IPS-18a (cell line): ENCODE measurements at regions not wholly inside any gene's neighbourhood (a gene's known extent, or its start where the extent isn't known, plus 50 kb on each side); places are given as distances from the start of the nearest gene placed in this dataset.
"Not testable (repeated sequence)": the region's sequence is repeated elsewhere in the genome, so short reads cannot be mapped to it uniquely, and the experiment has no call there.

Source experiments
- H3K27ac ChIP-seq: one replicate; pipeline ENCODE4 v1.5.1; 2013; ENCODE audit warnings: low read length
- H3K27me3 ChIP-seq: one replicate; pipeline ENCODE4 v1.6.1; 2013; ENCODE audit warnings: mild to moderate bottlenecking, low read length; ENCODE audit not compliant: control insufficient read depth, insufficient read depth
- H3K36me3 ChIP-seq: one replicate; pipeline ENCODE4 v1.6.1; 2013; ENCODE audit warnings: low read depth, low read length; ENCODE audit not compliant: control insufficient read depth
- H3K4me1 ChIP-seq: one replicate; pipeline ENCODE4 v1.6.1; 2013; ENCODE audit warnings: low read depth, low read length; ENCODE audit not compliant: control insufficient read depth
- H3K4me3 ChIP-seq: one replicate; pipeline ENCODE4 v1.5.1; 2013; ENCODE audit warnings: low read length
- H3K9ac ChIP-seq: one replicate; pipeline ENCODE4 v1.6.1; 2013; ENCODE audit warnings: mild to moderate bottlenecking, low read length, moderate library complexity
- H3K9me3 ChIP-seq: one replicate; pipeline ENCODE4 v1.6.1; 2013; ENCODE audit warnings: low read depth, low read length; ENCODE audit not compliant: control insufficient read depth

DNA sequence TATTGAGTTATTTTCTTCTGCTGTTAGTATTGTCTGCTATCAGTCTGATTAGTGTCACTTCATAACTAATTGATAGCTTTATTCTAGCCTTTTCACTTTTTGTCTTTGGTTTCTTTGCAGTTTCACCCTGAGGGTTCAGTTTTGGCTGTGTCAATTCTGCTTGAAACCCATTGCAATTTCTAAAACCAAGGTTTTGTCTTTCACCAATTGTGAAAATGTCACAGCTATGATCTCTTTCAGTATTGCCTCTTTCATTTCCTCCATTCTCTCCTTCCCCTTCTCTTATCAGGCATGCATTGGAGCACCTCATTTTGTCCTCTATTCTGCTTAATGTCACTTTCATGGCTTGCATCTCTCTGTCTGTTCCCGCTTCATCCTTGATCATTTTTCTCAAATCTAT is 248.1 kb downstream of the YTHDC2 start:
- Histone ChIP-seq H3K27me3 (no peaks in the 10 kb centered on the region), H3K9me3 (peaks cover 4% of the 10 kb centered on the region), H3K4me1 (peaks cover 7% of the 10 kb centered on the region), H3K9ac (no peak overlapping the region), H3K36me3 (no peaks in the 10 kb centered on the region), H3K4me3 (no peak overlapping the region), H3K27ac (no peak overlapping the region)

DNA sequence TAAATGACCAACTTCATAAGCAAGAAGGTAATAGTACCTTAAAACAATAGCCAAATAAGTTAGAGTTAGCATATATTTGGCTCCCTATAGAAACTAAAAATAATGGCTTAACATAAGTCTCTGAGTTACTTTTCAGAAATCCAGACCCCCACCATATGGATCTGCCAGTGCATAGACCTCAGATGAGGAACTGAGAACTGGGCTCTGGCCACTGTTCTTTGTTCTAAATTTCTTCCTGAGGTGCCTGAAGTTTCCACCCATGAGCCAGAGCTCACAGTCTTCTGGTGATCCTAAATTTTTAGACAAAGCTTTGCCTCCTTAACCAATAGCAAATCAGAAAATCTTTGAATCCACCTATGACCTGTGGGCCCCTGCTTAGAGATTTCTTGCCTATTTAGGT is 250.9 kb downstream of the YTHDC2 start:
- Histone ChIP-seq H3K9me3 (peaks cover 4% of the 10 kb centered on the region), H3K4me3 (no peak overlapping the region), H3K9ac (no peak overlapping the region), H3K36me3 (no peaks in the 10 kb centered on the region), H3K27ac (no peak overlapping the region), H3K27me3 (no peaks in the 10 kb centered on the region), H3K4me1 (peaks cover 7% of the 10 kb centered on the region)

DNA sequence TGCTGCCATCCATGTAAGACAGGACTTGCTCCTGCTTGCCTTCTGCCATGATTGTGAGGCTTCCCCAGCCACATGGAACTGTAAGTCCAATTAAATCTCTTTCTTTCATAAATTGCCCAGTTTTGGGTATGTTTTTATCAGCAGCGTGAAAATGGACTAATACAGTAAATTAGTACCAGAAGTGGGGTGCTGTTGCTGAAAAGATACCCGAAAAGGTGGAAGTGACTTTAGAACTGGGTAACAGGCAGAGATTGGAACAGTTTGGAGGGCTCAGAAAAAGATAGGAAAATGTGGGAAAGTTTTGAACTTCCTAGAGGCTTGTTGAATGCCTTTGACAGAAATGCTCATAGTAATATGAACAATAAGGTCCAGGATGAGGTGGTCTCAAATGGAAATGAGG is 253.3 kb downstream of the YTHDC2 start:
- not testable (repeated sequence) for H3K9ac ChIP-seq

DNA sequence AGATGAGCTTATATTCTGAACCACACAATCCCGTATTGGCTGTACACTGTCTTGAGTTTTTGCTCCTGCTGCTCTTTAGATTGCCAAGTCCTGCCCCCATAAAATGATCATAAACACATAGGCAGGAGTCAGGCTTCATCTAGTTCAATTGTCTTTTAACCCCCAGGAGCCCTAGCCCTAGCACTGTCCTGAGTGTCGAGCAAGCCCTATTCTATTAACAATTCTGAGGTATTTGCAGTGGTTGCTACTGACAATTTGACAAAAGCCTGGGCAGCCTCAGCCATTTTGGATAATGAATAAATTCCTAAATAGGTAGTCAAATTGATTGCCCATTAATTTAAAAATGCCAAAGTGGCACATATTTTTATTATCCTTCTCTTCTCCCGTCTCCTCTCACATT is 257.2 kb downstream of the YTHDC2 start:
- no peaks in the 10 kb centered on the region for H3K27me3 ChIP-seq
- H3K9me3 ChIP-seq, result peaks cover 4% of the 10 kb centered on the region
- H3K4me3 ChIP-seq, result no peak overlapping the region

More for the DNA sequence above, 253.3 kb downstream of the YTHDC2 start:
- not testable (repeated sequence) for H3K27me3 ChIP-seq, H3K27ac ChIP-seq, H3K36me3 ChIP-seq, H3K9me3 ChIP-seq, H3K4me3 ChIP-seq, H3K4me1 ChIP-seq

DNA sequence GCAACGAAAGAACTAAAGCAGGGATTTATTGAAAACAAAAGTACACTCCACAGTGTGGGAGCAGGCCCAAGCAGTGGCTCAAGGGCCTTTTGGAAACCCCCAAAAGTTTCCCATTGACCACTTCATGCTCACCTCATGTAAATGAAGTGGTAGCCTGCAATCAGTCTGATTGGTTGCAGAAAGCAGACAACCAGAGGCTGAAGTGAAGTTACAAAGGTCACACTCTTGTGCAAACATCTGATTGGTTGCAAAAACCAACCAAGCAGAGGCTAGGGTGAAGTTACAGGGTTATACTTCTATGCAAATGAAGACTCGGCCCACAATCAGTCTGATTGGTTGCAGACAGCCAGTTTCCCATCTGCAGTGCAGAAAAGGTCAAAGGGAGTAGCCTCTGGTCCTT is 258.0 kb downstream of the YTHDC2 start:
- peaks cover 19% of the 10 kb centered on the region for H3K4me1 ChIP-seq

More for the DNA sequence above, 257.2 kb downstream of the YTHDC2 start:
- H3K36me3 ChIP-seq, result no peaks in the 10 kb centered on the region
- H3K27ac ChIP-seq, result no peak overlapping the region
- no peak overlapping the region for H3K9ac ChIP-seq
- H3K4me1 ChIP-seq, result peaks cover 10% of the 10 kb centered on the region

DNA sequence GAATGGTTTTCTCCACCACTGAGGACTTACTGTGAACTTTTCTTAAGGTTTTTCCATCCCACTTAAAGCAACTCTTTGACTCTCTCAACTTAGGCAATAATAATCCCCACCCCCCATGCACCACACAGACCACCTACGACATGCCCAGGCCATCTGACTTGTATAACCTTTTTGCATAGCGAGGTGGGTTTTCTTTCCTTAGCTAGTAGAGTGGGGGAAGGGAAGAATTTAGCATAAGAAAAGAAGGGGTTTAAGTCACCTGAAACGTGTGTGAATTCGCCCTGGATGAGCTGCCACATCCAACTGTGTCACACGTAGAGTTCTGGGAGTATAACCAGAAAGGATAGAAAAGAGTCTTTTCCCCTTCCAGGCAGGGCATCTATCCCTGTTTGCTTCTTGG is 262.7 kb downstream of the YTHDC2 start:
- Histone ChIP-seq H3K4me3 (no peak overlapping the region), H3K9me3 (no peaks in the 10 kb centered on the region), H3K27me3 (no peaks in the 10 kb centered on the region), H3K4me1 (peaks cover 16% of the 10 kb centered on the region), H3K9ac (no peak overlapping the region), H3K27ac (no peak overlapping the region), H3K36me3 (no peaks in the 10 kb centered on the region)

More for the DNA sequence above, 258.0 kb downstream of the YTHDC2 start:
- Histone ChIP-seq H3K4me3 (no peak overlapping the region), H3K27ac (no peak overlapping the region), H3K36me3 (no peaks in the 10 kb centered on the region), H3K9ac (no peak overlapping the region), H3K27me3 (no peaks in the 10 kb centered on the region), H3K9me3 (peaks cover 1% of the 10 kb centered on the region)

DNA sequence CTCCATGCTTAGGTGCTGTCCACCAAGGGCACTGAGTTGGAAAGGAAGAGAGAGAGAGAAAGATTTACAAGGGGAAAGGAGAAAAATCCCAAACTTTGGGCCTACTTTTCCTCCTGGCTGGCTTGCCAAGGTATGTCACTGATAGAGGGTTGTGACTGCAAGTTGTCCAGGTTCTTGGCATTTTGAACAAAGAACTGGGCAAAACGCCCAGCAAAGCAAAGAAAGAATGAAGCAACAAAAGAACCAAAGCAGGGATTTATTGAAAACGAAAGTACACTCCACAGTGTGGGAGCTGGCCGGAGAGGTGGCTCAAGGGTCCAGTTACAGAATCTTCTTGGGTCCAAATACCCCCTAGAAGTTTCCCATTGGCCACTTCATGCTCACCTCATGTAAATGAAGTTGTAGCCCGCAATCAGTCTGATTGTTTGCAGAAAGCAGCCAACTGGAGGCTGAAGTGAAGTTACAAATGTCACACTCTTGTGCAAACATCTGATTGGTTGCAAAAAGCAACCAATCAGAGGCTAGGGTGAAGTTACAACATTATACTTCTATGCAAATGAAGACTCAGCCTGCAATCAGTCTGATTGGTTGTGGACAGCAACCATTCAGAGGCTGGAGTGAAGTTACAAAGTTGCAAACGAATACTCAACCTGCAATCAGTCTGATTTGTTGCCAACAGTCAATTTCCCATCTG is 263.5 kb downstream of the YTHDC2 start:
- no peaks in the 10 kb centered on the region for H3K27me3 ChIP-seq
- no peaks in the 10 kb centered on the region for H3K36me3 ChIP-seq
- no peak overlapping the region for H3K9ac ChIP-seq
- no peak overlapping the region for H3K27ac ChIP-seq
- H3K4me3 ChIP-seq, result no peak overlapping the region
- H3K4me1 ChIP-seq, result peaks cover 16% of the 10 kb centered on the region
- no peaks in the 10 kb centered on the region for H3K9me3 ChIP-seq

DNA sequence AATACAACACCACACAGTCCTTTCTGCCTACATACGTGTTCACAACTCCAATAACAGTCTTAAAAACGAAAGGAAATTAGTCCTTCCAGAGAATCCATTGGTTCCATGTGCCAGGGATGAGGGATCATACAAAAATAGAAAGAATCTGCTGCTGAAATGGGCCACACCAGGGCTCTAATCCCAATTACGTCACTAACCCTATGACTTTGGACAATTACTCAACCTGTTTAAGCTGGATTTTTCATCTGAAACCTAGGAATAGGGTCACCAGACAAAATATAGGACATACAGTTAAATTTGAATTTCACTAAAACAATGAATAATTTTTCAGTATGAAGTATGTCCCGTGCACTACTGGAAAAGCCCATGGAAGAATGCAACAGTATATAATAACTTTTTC is 264.7 kb downstream of the YTHDC2 start:
- Histone ChIP-seq H3K9me3 (no peaks in the 10 kb centered on the region), H3K27me3 (no peaks in the 10 kb centered on the region), H3K4me3 (no peak overlapping the region), H3K36me3 (no peaks in the 10 kb centered on the region), H3K27ac (no peak overlapping the region), H3K9ac (no peak overlapping the region), H3K4me1 (peaks cover 16% of the 10 kb centered on the region)

DNA sequence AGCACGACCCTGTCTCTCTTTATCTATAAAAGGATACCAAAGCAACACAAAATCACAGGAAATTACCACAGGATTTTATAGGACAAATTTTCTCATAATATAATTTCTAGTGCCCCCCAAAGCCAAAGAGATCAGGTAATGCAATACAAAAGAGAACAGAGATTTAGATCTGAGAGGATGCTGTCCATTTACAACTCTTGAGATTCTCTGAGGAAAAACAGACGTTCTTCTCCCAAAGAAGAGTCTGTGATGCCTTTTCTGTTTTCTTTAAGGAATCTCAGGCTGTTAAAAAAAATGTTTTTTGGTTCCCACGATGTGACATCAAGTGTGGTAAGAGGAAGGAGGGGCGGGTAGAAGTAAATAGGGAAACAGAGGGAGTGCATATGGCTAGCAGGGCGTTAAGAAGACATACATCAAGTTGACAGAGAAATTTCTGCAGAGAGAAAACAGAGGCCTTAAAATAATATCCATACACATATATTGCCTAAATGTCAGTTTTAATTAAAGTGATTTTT is 274.7 kb downstream of the YTHDC2 start:
- Histone ChIP-seq H3K4me1 (no peaks in the 10 kb centered on the region), H3K27me3 (no peaks in the 10 kb centered on the region), H3K4me3 (no peak overlapping the region), H3K27ac (no peak overlapping the region), H3K36me3 (no peaks in the 10 kb centered on the region), H3K9me3 (no peaks in the 10 kb centered on the region), H3K9ac (no peak overlapping the region)

DNA sequence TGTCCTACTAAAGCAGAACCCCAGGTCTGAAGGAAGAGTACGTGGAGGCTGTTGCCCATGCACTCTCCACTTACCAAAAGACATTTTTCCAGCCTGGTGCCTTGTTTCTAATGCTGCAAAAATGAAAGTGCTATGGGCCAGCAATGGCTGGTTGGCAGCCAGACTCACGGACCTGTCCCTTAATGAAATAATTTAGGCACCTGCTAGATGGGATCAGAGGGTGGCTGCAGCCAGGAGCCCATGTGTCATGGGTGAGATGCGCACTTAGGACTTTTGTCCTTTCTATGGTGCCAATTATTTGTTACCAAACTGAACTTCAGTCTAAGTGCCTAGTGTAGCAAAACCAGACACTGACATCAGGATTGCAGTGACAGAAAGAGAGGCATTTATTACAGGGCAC is 276.3 kb downstream of the YTHDC2 start:
- H3K4me3 ChIP-seq, result no peak overlapping the region
- H3K27me3 ChIP-seq, result no peaks in the 10 kb centered on the region
- H3K4me1 ChIP-seq, result no peaks in the 10 kb centered on the region
- H3K9me3 ChIP-seq, result no peaks in the 10 kb centered on the region
- no peak overlapping the region for H3K27ac ChIP-seq
- no peaks in the 10 kb centered on the region for H3K36me3 ChIP-seq
- H3K9ac ChIP-seq, result no peak overlapping the region

DNA sequence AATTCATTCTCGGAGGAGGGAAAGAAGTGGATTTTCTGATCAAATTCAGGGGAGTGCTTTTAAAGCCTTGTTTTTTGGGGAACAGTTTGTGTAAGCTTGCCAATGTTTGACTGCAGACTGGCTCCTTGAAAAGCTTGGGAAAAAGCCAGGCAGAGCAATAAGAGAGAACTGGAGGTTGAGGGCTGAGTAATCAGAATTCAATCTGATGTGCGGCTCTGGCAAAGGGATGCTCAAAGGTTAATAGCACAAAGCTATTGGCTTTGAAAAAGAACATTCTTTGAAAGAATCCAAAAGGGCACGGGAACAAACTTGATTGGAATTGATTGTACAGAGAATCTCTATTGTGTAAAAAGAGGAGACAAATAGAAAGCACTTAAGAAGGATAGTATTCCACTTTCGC is 279.3 kb downstream of the YTHDC2 start:
- Histone ChIP-seq H3K36me3 (no peaks in the 10 kb centered on the region), H3K27me3 (no peaks in the 10 kb centered on the region), H3K27ac (no peak overlapping the region)

DNA sequence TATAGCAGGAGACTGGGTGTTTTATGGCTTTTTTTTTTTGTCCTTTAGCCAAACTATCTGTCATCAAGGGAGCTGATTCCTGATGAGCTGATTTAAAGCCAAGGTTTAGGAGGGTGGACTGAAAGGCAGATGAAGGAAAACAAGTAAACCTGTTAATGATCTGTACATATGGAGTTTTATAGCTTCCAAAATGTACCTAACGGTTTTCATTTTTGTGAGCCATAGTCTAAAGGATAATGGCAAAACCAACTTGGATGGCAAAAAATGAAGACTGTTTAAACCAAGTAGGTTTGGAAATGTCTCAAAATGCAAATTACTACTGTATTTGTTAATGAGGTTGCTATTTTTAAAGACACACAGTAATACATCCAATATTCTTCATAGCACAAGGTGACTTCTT is 281.5 kb downstream of the YTHDC2 start:
- Histone ChIP-seq H3K4me1 (no peaks in the 10 kb centered on the region), H3K27me3 (no peaks in the 10 kb centered on the region), H3K4me3 (no peak overlapping the region), H3K36me3 (no peaks in the 10 kb centered on the region), H3K27ac (no peak overlapping the region), H3K9me3 (no peaks in the 10 kb centered on the region), H3K9ac (no peak overlapping the region)

More for the DNA sequence above, 279.3 kb downstream of the YTHDC2 start:
- no peak overlapping the region for H3K4me3 ChIP-seq
- no peaks in the 10 kb centered on the region for H3K9me3 ChIP-seq
- no peaks in the 10 kb centered on the region for H3K4me1 ChIP-seq
- no peak overlapping the region for H3K9ac ChIP-seq
